Breast epithelium (tissue), 4 donors: ENCODE measurements at regions not wholly inside any gene's neighbourhood (a gene's known extent, or its start where the extent isn't known, plus 50 kb on each side); places are given as distances from the start of the nearest gene placed in this dataset.

ENCODE experiments used
- DNase-seq, 2 donors: peaks; one replicate each; pipeline ENCODE4 v3.0.0-alpha.2; 2019; ENCODE audit warnings: low spot score in 2 of 2
- H3K27ac ChIP-seq, 2 donors: fragments of 200-600 bp; sonication (generic) in 1 of 2; one replicate each; pipeline ENCODE4 v1.5.1; 2016 to 2019; ENCODE audit warnings: mild to moderate bottlenecking in 1 of 2
- H3K27me3 ChIP-seq, 2 donors: fragments of 200-600 bp; sonication (generic) in 1 of 2; one replicate each; pipeline versions ENCODE4 v1.5.1 to v1.6.0; 2017 to 2019; ENCODE audit warnings: control low read depth in 1 of 2, mild to moderate bottlenecking in 1 of 2
- H3K36me3 ChIP-seq: fragments of 200-600 bp; one replicate; pipeline ENCODE4 v1.5.1; 2019
- H3K4me1 ChIP-seq, 2 donors: fragments of 200-600 bp; sonication (generic); one replicate each; pipeline ENCODE4 v1.5.1; 2016 to 2019; ENCODE audit warnings: control low read depth in 1 of 2
- H3K4me3 ChIP-seq, 3 donors: fragments of 200-600 bp; sonication (generic); 1 replicate in 2 of 3; 2 replicates in 1 of 3; pipeline ENCODE4 v1.5.1; 2016 to 2019; ENCODE audit warnings: mild to moderate bottlenecking in 3 of 3, moderate library complexity in 2 of 3
- H3K9me3 ChIP-seq, 2 donors: fragments of 200-600 bp; sonication (generic) in 1 of 2; one replicate each; pipeline ENCODE4 v1.5.1; 2016 to 2019; ENCODE audit warnings: control low read depth in 1 of 2
- CTCF ChIP-seq, 3 donors: fragments of 450-650 bp; IDR thresholded peaks; one replicate each; pipeline ENCODE4 v1.5.1; 2016 to 2017; ENCODE audit warnings: antibody characterized with exemption in 3 of 3, mild to moderate bottlenecking in 3 of 3, moderate library complexity in 3 of 3
- POLR2A ChIP-seq: fragments of 450-650 bp; IDR thresholded peaks from one replicate; pipeline ENCODE4 v1.6.1; 2016; ENCODE audit warnings: antibody characterized with exemption, mild to moderate bottlenecking, moderate library complexity
- POLR2AphosphoS5 ChIP-seq, 3 donors: sonication (generic); formaldehyde crosslinking; IDR thresholded peaks; one replicate each; pipeline ENCODE4 v1.6.1; 2017; ENCODE audit warnings: antibody characterized with exemption in 3 of 3
- intact Hi-C: fragments of 100-400 bp; cut with DNase I; formaldehyde crosslinking; loops from one replicate; pipeline ENCODE4 v1.15.1; 2023; ENCODE audit warnings: low total_unique reads

GRCh38 chr16:79316004-79316458 is 284.5 kb downstream of the MAF start:
- Histone ChIP-seq H3K4me1 (no peaks in the 10 kb centered on the region), H3K27me3 (no peaks in the 10 kb centered on the region), H3K36me3 (no peaks in the 10 kb centered on the region), H3K27ac (no peak overlapping the region), H3K9me3 (no peaks in the 10 kb centered on the region), H3K4me3 (no peak overlapping the region)
- intact Hi-C loops = no loop called here
- TF ChIP-seq POLR2A (no peak), POLR2AphosphoS5 (IDR thresholded peaks at IDR 0.05) (no peak), CTCF (IDR thresholded peaks at IDR 0.05) (no peak)
- no peak for DNase-seq

- TF ChIP-seq POLR2A (no peak), POLR2AphosphoS5 (IDR thresholded peaks at IDR 0.05) (no peak), CTCF (IDR thresholded peaks at IDR 0.05) (no peak)
- no peak for DNase-seq
- no peaks in the 10 kb centered on the region for H3K4me1 ChIP-seq
- H3K27me3 ChIP-seq = no peaks in the 10 kb centered on the region
- intact Hi-C loops = no loop called here
- no peak overlapping the region for H3K27ac ChIP-seq
- no peaks in the 10 kb centered on the region for H3K9me3 ChIP-seq
- H3K36me3 ChIP-seq = no peaks in the 10 kb centered on the region
- no peak overlapping the region for H3K4me3 ChIP-seq
Observed at GRCh38 chr16:79312502-79312901, 288.0 kb downstream of the MAF start.

- no peak for DNase-seq
- H3K9me3 ChIP-seq = no peaks in the 10 kb centered on the region
- intact Hi-C loops = no loop called here
- peak overlapping the region in 1 of 3 donors; percentile 14 for H3K4me3 ChIP-seq
- TF ChIP-seq POLR2A (no peak), POLR2AphosphoS5 (IDR thresholded peaks at IDR 0.05) (no peak), CTCF (IDR thresholded peaks at IDR 0.05) (no peak)
- no peak overlapping the region for H3K27ac ChIP-seq
- H3K4me1 ChIP-seq = no peaks in the 10 kb centered on the region
- H3K36me3 ChIP-seq = no peaks in the 10 kb centered on the region
- H3K27me3 ChIP-seq = no peaks in the 10 kb centered on the region
Observed at GRCh38 chr16:79310710-79311109, 289.8 kb downstream of the MAF start.

- no peaks in the 10 kb centered on the region for H3K27me3 ChIP-seq
- DNase-seq = no peak
- no peaks in the 10 kb centered on the region for H3K4me1 ChIP-seq
- H3K9me3 ChIP-seq = no peaks in the 10 kb centered on the region
- H3K36me3 ChIP-seq = no peaks in the 10 kb centered on the region
- no peak for TF ChIP-seq POLR2A
- no peak for TF ChIP-seq CTCF (IDR thresholded peaks at IDR 0.05)
- TF ChIP-seq POLR2AphosphoS5 (IDR thresholded peaks at IDR 0.05) = no peak
- no peak overlapping the region for H3K4me3 ChIP-seq
- intact Hi-C loops = no loop called here
- no peak overlapping the region for H3K27ac ChIP-seq
Observed at GRCh38 chr16:79309606-79310005, 290.9 kb downstream of the MAF start.

GRCh38 chr16:79307214-79307613 is 293.3 kb downstream of the MAF start:
- peak in 1 of 2 donors; percentile 21 for DNase-seq
- intact Hi-C loops = loop anchor here (1.0 kb wide), 1 partner anchor 35 kb away; no protein-coding TSS in a partner anchor
- no peak for TF ChIP-seq CTCF (IDR thresholded peaks at IDR 0.05)
- TF ChIP-seq POLR2AphosphoS5 (IDR thresholded peaks at IDR 0.05) = no peak
- no peak for TF ChIP-seq POLR2A

More at GRCh38 chr16:79307214-79307613, 293.3 kb downstream of the MAF start:
- H3K9me3 ChIP-seq = no peaks in the 10 kb centered on the region
- H3K36me3 ChIP-seq = no peaks in the 10 kb centered on the region
- H3K27me3 ChIP-seq = no peaks in the 10 kb centered on the region
- H3K4me3 ChIP-seq = no peak overlapping the region
- H3K4me1 ChIP-seq = no peaks in the 10 kb centered on the region
- no peak overlapping the region for H3K27ac ChIP-seq
